HT1080 (cell line): ENCODE measurements at regions not wholly inside any gene's neighbourhood (a gene's known extent, or its start where the extent isn't known, plus 50 kb on each side); places are given as distances from the start of the nearest gene placed in this dataset.
"Not testable (repeated sequence)": the region's sequence is repeated elsewhere in the genome, so short reads cannot be mapped to it uniquely, and the experiment has no call there.

Experiments used
- DNase-seq: peaks from one replicate; pipeline ENCODE4 v3.0.0-alpha.2; 2015; ENCODE audit warnings: low read depth

GRCh38 chrX:26873736-26874135 lies 589.4 kb downstream of the PPP4R3C start:
- no peak for DNase-seq

- no peak for DNase-seq
These were observed 591.2 kb downstream of the PPP4R3C start for GRCh38 chrX:26871967-26872366.

- DNase-seq, result peak; percentile 38
These were observed 611.2 kb downstream of the PPP4R3C start for GRCh38 chrX:26851981-26852380.

- peak; percentile 7 for DNase-seq
These were observed 614.6 kb downstream of the PPP4R3C start for GRCh38 chrX:26848511-26848910.

- DNase-seq, result peak; percentile 69
These were observed 618.1 kb downstream of the PPP4R3C start for GRCh38 chrX:26845056-26845455.

- no peak for DNase-seq
These were observed 606.5 kb downstream of the MAGEB5 start for GRCh38 chrX:26822448-26822847.

GRCh38 chrX:26789751-26790150 lies 573.8 kb downstream of the MAGEB5 start:
- DNase-seq, result no peak

GRCh38 chrX:26788402-26788998 lies 572.5 kb downstream of the MAGEB5 start:
- DNase-seq, result peak; percentile 11

- peak; percentile 50 for DNase-seq
These were observed 567.7 kb downstream of the MAGEB5 start for GRCh38 chrX:26783512-26784225.

GRCh38 chrX:26778320-26778888 lies 562.4 kb downstream of the MAGEB5 start:
- DNase-seq, result no peak

- no peak for DNase-seq
These were observed 546.3 kb downstream of the MAGEB5 start for GRCh38 chrX:26762253-26762652.

GRCh38 chrX:26755760-26756159 lies 539.8 kb downstream of the MAGEB5 start:
- DNase-seq, result not testable (repeated sequence)

GRCh38 chrX:26747877-26748276 lies 531.9 kb downstream of the MAGEB5 start:
- DNase-seq, result no peak

GRCh38 chrX:26722666-26723428 lies 506.9 kb downstream of the MAGEB5 start:
- no peak for DNase-seq

- no peak for DNase-seq
These were observed 456.6 kb downstream of the MAGEB5 start for GRCh38 chrX:26672571-26672970.

- DNase-seq, result no peak
These were observed 454.6 kb downstream of the MAGEB5 start for GRCh38 chrX:26670521-26670920.

- DNase-seq, result no peak
These were observed 448.9 kb downstream of the MAGEB5 start for GRCh38 chrX:26664919-26665318.

GRCh38 chrX:26653050-26653449 lies 437.1 kb downstream of the MAGEB5 start:
- no peak for DNase-seq

GRCh38 chrX:26651755-26652154 lies 435.8 kb downstream of the MAGEB5 start:
- peak; percentile 0 for DNase-seq

- DNase-seq, result no peak
These were observed 433.6 kb downstream of the MAGEB5 start for GRCh38 chrX:26649534-26649933.

GRCh38 chrX:26631385-26631784 lies 415.4 kb downstream of the MAGEB5 start:
- DNase-seq, result no peak

- peak; percentile 13 for DNase-seq
These were observed 398.0 kb downstream of the MAGEB5 start for GRCh38 chrX:26613956-26614355.
